GM19372 (cell line): ENCODE measurements at regions not wholly inside any gene's neighbourhood (a gene's known extent, or its start where the extent isn't known, plus 50 kb on each side); places are given as distances from the start of the nearest gene placed in this dataset.
"Not testable (repeated sequence)": the region's sequence is repeated elsewhere in the genome, so short reads cannot be mapped to it uniquely, and the experiment has no call there.

Experiments
- ATAC-seq: cut with Tn5 transposase; IDR thresholded peaks from one replicate; pipeline ENCODE4 v1.9.1; 2021; ENCODE audit warnings: mild to moderate bottlenecking, low read depth, moderate library complexity; ENCODE audit not compliant: unreplicated experiment

DNA sequence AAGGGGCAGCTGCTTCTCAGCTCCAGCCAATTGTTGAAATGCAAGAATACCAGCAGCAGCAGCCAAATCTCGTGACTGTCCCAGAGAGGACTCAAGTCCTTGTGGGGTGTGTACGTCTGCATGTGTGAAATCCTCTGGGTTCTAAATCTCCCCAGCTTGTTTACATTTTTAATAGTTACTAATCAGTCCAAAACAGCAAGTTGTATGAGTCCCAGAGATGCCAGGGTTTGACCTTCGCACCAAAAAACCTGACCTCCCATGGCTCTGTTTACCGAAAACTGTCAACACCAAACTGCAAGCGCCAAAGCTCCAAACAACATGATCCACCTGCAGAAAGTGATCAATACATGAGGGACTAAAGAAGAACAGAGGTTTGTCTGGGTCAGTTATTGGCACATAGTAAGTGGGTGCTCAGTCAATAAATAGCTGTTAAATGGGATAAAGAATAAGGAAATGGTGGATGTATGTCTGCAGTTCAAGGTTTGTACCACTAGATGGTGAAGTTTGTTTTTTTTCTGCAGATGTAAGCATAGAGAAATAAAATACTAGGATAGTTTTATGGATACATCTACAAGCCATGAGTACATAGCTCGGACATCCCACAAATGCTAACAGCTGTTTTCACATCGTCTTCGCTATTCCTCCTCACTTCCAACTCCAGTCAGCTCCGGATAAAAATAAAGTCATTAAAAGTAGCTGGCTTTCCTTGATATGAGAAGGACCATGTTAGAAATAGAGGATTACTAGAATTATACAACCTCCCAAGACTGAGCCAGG lies 85.3 kb upstream of the ADRB2 start:
- peak; percentile 71 for ATAC-seq

DNA sequence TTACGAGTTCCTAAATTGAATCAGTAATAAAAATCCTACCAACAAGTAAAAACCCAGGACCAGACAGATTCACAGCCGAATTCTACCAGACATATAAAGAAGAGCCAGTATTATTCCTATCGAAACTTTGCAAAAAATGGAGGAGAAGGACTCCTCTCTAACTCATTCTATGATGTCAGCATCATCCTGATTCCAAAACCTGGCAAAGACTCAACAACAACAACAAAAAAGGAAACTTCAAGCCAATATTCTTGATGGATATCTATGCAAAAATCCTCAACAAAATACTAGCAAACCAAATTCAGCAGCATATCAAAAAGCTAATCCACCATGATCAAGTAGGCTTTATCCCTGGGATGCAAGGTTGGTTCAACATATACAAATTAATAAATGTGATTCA lies 84.6 kb upstream of the ADRB2 start:
- not testable (repeated sequence) for ATAC-seq

- ATAC-seq, result not testable (repeated sequence)
These were observed 82.0 kb upstream of the ADRB2 start for GRCh38 chr5:148744380-148744779.

GRCh38 chr5:148746826-148747535 lies 79.4 kb upstream of the ADRB2 start:
- ATAC-seq, result peak; percentile 82

DNA sequence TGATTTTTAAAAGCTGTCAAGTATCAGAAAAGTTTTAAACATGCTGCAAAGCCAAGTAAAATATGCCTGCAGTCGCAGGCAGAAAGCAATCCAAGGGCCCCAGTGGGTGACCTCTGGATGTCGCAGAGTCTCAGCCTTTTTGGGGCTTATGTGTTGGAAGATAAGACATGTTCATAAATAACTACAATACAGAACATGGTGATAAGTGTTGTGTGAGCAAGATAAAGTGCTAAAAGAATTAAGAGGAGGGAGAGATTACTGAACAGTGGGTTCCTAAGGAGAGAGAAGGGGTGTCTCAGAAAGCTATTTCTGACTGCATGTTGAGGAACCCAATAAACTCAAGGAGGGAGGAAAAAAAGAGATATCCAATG lies 78.9 kb upstream of the ADRB2 start:
- no peak for ATAC-seq

GRCh38 chr5:148748702-148749392 lies 77.6 kb upstream of the ADRB2 start:
- no peak for ATAC-seq

- ATAC-seq, result no peak
These were observed 75.8 kb upstream of the ADRB2 start for GRCh38 chr5:148750614-148751013.

GRCh38 chr5:148751025-148751424 lies 75.4 kb upstream of the ADRB2 start:
- ATAC-seq, result no peak

DNA sequence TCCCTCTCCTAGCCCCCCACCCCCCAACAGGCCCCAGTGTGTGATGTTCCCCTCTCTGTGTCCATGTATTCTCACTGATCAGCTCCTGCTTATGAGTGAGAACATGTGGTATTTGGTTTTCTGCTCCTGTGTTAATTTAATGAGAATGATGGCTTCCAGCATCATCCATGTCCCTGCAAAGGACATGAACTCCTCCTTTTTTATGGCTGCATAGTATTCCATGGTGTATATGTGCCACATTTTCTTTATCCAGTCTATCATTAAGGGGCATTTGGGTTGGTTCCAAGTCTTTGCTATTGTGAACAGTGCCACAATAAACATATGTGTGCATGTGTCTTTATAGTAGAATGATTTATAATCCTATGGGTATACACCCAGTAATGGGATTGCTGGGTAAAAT lies 74.0 kb upstream of the ADRB2 start:
- not testable (repeated sequence) for ATAC-seq

- ATAC-seq, result no peak
These were observed 67.3 kb upstream of the ADRB2 start for GRCh38 chr5:148759101-148759500.

- ATAC-seq, result peak; percentile 99
These were observed 65.3 kb upstream of the ADRB2 start for GRCh38 chr5:148760945-148761638.

- no peak for ATAC-seq
These were observed 62.4 kb upstream of the ADRB2 start for GRCh38 chr5:148763996-148764395.

DNA sequence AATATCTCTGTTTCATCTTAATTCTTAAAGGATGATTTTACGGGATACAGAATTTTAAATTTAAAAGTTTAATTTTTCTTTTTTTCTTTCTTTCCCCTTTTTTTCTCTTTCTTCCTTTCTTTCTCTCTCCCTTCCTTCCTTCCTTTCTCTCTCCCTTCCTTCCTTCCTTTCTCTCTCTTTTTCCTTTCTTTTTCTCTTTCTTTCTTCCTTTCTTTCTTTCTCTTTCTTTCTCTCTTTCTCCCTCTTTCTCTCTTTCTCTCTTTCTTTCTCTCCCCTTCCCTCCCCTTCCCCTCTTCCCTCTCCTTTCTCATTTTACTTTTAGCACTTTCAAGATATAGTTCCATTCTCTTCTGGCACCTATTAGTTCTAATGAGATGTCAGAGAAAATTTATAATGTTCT lies 61.4 kb upstream of the ADRB2 start:
- ATAC-seq, result no peak

GRCh38 chr5:148768806-148769415 lies 57.5 kb upstream of the ADRB2 start:
- no peak for ATAC-seq

DNA sequence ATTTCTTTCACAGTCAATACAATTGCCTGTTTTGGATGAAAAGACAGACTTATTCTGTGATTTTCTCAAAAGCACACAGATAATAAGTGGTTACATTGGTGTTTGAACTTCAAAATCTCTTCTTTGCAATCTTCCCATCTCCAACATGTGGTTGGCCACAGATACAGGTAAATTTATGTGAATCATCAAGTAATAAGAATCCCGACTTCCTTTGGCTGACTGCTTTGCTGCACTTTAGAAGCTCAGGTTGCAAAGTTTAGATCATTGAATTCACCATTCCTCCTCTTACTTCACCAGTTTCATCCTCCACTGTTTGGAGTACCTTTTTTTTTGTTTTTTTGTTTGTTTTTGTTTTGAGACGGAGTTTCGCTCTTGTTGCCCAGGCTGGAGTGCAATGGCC lies 56.5 kb upstream of the ADRB2 start:
- no peak for ATAC-seq

GRCh38 chr5:148774313-148774712 lies 52.1 kb upstream of the ADRB2 start:
- ATAC-seq, result no peak

DNA sequence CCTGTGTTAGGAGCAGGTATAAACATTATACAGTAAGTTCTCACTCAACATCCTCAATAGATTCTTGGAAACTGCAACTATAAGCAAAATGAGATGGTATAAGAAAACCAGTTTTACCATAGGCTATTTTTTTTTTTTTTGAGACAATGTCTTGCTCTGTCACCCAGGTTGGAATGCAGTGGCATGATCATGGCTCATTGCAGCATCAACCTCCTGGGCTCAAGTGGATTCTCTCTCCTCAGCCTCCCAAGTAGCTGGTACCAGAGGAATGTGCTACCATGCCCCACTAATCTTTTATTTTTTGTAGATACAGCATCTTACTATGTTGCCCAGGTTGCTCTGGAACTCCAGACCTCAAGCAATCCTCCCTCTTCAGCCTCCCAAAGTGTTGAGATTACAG lies 50.1 kb upstream of the ADRB2 start:
- ATAC-seq, result no peak
